GM12875 (cell line): ENCODE measurements at regions not wholly inside any gene's neighbourhood (a gene's known extent, or its start where the extent isn't known, plus 50 kb on each side); places are given as distances from the start of the nearest gene placed in this dataset.

Experiments
- H3K4me3 ChIP-seq: one replicate; pipeline ENCODE4 v1.5.1; 2011; ENCODE audit warnings: low read depth, low read length, control low read depth
- TF ChIP-seq, protein P1 (sequence below): IDR thresholded peaks from 2 replicates; pipeline ENCODE4 v1.5.1; 2011; ENCODE audit warnings: low read depth, mild to moderate bottlenecking, control low read depth, inconsistent platforms, low read length, moderate library complexity, borderline replicate concordance; ENCODE audit not compliant: insufficient read depth

DNA sequence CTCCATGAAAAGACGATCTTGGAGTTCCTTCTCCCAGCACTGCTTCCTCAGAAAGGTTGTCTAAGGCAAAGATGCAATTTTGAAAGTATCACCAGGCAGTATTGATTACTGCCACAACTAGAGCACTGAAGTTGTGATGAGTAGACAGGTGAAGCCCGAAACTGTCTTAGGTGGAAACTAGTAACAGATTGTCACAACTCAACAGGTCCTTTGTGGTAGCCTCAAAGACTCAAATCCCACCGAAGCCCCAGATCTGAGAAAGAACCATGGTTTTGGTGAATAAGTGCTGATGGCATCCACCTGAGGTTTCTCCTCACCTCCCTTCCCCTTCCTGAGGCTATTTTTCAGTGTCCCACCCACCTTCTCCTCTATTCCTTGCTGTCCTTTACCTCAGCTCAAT is 248.0 kb downstream of the DSEL start:
- TF ChIP-seq, protein P1, sequence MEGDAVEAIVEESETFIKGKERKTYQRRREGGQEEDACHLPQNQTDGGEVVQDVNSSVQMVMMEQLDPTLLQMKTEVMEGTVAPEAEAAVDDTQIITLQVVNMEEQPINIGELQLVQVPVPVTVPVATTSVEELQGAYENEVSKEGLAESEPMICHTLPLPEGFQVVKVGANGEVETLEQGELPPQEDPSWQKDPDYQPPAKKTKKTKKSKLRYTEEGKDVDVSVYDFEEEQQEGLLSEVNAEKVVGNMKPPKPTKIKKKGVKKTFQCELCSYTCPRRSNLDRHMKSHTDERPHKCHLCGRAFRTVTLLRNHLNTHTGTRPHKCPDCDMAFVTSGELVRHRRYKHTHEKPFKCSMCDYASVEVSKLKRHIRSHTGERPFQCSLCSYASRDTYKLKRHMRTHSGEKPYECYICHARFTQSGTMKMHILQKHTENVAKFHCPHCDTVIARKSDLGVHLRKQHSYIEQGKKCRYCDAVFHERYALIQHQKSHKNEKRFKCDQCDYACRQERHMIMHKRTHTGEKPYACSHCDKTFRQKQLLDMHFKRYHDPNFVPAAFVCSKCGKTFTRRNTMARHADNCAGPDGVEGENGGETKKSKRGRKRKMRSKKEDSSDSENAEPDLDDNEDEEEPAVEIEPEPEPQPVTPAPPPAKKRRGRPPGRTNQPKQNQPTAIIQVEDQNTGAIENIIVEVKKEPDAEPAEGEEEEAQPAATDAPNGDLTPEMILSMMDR, result no peak
- H3K4me3 ChIP-seq, result no peak overlapping the region

DNA sequence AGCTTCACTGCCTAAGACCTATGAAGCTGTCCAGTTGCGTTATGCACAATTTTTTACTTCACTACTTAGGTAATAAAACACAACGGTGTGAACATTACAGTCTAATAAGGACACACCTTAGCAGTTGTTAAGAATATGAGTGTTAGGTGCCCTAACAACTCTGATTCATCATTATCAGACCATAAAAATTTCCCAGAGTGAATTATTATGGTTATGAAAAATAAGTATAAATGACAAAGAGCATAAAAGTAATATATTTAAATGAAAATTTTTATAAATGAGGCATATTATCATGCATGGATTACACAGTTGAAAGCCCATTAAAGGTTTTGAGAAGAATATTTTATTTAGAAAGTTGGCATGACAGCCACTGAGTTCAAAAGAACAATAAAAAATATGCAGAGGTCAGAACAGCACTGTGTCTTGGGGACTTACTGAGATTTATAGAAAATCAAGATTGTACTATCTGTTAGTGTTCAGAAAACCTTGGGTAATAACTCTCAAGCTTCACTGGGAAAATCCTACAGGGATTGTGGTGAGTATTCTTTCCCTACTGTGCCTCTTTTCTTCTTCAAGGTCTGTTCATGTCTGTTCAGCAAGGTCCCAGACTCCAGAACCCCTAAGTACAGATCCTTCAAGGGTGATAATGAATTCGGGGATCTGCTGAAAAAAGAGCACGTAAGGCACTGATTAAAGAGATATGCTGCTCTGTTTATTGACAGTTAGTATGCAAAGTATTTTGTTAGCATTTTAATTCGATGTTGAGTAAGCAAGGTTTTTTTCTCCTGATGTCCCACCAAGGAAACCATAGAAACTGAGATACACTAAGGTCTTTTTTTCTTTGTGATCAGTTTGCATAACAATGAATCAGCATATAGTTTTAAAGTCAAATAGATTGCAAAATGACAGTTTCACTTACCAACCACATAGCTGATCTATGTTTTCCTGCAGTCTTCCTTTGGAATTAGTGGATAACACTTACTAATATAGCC is 250.0 kb downstream of the DSEL start:
- TF ChIP-seq, protein P1, result no peak
- no peak overlapping the region for H3K4me3 ChIP-seq

DNA sequence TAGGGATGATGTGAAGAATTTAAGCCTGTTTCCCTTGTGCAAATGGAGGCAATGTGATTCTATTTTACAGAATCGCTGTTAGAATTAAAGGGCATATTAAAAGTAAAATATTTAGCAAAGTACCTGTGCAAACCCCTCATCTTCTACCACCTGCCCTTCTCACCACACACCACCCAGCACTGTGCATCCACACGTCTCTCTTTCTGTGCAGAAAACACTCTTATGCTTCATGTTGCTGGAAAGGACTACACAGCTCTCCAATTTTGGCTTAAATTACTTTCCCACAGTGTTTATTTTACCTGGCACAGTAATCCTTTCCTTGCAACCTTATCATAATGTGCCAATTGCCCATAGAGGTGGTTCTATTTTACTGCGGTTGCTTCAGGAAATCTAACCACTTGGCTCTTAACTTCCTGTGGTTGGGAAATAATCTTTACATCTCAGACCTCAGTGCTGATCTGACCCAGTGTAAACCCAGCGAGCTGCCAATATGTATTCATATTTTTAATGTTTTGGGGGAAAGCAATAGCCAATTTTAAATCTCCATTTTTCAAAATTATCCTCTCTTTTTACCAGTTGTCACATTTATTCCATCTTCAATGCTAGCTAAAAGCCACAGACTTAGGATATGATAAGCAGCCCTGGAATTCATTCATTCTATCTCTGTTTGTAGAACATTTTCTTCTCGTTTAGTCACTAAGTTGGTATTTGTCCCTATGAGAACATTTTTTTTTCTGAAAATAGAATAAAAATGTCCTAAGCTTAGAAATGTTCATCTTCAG is 250.9 kb downstream of the DSEL start:
- H3K4me3 ChIP-seq, result no peak overlapping the region

DNA sequence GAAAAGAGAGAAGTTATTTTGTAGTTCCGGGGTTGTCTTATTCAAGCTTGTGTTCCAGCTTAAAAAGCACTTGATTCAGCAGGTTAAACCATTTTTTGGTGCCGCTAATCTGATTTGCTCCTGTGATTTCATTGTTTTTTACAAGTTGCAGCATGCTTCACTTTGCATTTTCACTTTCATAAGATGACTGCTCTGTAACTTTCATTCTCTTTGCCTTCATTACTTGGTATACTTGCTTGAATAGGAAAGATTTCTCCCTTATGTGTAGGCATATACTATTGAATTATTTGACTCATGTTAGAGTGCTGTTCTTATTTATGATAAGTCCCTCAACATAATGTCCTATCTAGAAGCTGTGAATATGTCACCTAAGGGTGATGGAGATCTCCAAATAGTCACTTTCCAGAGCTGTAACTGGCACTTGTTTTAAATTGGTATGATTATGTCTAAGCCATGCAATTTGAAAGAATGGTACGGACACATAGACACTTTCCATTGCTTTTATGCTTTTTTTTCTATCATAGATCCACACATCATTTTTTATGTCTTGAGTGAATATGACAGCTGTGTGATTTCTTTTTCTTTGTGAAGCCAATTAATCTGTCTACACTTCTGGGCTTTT is 254.5 kb downstream of the DSEL start:
- no peak overlapping the region for H3K4me3 ChIP-seq
- TF ChIP-seq, protein P1, result no peak

More for the DNA sequence above, 250.9 kb downstream of the DSEL start:
- TF ChIP-seq, protein P1, result no peak

DNA sequence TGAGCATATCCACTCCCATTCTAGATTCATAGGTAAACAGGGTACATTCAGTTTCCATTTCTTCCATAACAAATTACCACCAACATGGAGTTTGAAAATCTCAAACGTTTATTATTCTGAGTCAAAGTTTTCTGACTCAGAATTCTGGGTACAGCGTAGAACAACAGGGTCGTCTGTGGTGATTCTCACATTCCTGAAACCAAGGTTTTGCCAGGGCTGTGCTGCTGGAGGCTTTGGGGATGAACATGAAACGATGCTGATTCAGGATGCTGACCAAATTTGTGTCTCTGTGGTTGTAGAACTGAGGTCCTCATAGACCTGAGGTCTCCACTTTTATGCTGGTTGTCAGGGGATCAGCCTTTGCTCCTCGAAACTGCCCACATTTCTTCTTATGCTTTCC is 255.7 kb downstream of the DSEL start:
- TF ChIP-seq, protein P1, result no peak
- H3K4me3 ChIP-seq, result no peak overlapping the region

DNA sequence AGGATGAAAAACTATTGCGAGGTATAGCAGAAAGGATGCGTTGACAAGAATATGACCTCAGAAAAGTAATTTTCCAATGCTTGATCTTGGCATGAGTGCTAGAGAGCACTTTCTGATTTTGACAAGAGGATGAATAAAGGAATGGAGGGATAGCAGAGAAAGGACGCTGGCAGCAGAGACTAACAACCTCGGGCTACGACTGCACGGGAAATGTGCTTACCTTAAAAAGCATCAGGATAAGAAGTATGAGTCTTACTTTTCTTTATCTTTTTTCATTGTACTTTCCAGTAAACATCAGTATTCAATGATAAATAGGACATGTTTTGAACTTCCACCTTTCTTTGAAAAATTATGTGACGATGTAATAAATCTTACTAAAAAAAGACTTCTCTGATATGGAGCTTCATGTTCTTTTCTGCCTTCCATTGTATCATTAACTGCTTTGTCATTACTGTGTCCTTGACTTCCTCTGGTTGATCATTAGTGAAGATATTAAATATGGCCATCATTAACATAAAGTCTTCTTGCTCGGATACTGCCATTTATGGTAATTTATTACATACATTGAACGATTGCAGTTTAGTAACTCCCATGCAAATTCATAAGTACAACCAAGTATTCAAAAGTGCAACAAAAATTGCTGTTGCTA is 265.6 kb downstream of the DSEL start:
- no peak overlapping the region for H3K4me3 ChIP-seq
- TF ChIP-seq, protein P1, result no peak
